ENCODE measurements at regions not wholly inside any gene's neighbourhood (a gene's known extent, or its start where the extent isn't known, plus 50 kb on each side); places are given as distances from the start of the nearest gene placed in this dataset.

DNA sequence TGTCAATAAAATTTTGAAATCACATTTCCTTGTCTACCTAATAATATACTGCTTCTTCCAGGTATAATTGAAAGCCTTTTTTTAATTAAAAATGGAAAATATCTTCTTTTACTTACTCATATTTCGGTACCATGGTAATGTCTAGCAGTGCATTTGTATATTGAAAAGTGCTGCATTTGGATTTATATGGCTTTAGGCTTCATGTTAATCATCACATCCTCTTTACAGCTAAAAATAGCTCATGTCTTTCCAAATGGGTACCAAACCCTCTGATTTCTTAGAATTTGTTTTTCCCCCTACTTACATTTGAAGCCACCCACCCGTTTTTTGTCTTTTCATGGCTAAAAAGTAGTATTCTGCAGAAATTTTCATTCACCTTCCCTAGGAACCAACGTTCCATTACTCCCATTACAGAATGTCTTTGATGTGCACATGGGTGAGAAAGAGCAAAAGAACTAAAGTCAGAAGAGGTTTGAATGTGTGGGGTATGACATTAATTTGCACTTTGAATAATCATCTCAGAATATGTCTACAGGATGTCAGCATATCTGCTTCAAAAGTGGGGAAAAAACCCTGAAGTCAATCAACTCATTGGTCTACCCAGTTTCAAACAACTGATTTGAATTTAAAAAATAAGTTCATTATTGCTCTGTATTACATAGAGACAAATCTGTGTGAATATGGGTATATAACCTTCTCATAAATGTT, 935.9 kb downstream of the GATA3 start:
- TF ChIP-seq, protein P1, sequence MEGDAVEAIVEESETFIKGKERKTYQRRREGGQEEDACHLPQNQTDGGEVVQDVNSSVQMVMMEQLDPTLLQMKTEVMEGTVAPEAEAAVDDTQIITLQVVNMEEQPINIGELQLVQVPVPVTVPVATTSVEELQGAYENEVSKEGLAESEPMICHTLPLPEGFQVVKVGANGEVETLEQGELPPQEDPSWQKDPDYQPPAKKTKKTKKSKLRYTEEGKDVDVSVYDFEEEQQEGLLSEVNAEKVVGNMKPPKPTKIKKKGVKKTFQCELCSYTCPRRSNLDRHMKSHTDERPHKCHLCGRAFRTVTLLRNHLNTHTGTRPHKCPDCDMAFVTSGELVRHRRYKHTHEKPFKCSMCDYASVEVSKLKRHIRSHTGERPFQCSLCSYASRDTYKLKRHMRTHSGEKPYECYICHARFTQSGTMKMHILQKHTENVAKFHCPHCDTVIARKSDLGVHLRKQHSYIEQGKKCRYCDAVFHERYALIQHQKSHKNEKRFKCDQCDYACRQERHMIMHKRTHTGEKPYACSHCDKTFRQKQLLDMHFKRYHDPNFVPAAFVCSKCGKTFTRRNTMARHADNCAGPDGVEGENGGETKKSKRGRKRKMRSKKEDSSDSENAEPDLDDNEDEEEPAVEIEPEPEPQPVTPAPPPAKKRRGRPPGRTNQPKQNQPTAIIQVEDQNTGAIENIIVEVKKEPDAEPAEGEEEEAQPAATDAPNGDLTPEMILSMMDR (IDR thresholded peaks at IDR 0.05) = no peak
- TF ChIP-seq ZFP36 (IDR thresholded peaks at IDR 0.05; ENCODE audit: borderline replicate concordance, partially characterized antibody) (no peak), POLR2A (IDR thresholded peaks at IDR 0.05; ENCODE audit: low read length) (no peak), HOXA7 (CRISPR knock-in tag; IDR thresholded peaks at IDR 0.05) (no peak), JUNB (IDR thresholded peaks at IDR 0.05) (no peak), NR3C1 (IDR thresholded peaks at IDR 0.05) (no peak), RARB (CRISPR knock-in tag; IDR thresholded peaks at IDR 0.05) (no peak), EP300 (IDR thresholded peaks at IDR 0.05) (no peak)
- TF ChIP-seq, protein P2, sequence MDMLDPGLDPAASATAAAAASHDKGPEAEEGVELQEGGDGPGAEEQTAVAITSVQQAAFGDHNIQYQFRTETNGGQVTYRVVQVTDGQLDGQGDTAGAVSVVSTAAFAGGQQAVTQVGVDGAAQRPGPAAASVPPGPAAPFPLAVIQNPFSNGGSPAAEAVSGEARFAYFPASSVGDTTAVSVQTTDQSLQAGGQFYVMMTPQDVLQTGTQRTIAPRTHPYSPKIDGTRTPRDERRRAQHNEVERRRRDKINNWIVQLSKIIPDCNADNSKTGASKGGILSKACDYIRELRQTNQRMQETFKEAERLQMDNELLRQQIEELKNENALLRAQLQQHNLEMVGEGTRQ (IDR thresholded peaks at IDR 0.05) = no peak
